Activated CD8-positive, alpha-beta memory T cell treated with anti-CD3 and anti-CD28 coated beads, Interleukin-2, amount 50 U/mL, for 24 hours (primary cell): ENCODE measurements at regions not wholly inside any gene's neighbourhood (a gene's known extent, or its start where the extent isn't known, plus 50 kb on each side); places are given as distances from the start of the nearest gene placed in this dataset.
"Not testable (repeated sequence)": the region's sequence is repeated elsewhere in the genome, so short reads cannot be mapped to it uniquely, and the experiment has no call there.

Experiments
- DNase-seq: peaks from one replicate; pipeline ENCODE4 v3.0.0-alpha.2; 2020; ENCODE audit errors: extremely low read depth

DNA sequence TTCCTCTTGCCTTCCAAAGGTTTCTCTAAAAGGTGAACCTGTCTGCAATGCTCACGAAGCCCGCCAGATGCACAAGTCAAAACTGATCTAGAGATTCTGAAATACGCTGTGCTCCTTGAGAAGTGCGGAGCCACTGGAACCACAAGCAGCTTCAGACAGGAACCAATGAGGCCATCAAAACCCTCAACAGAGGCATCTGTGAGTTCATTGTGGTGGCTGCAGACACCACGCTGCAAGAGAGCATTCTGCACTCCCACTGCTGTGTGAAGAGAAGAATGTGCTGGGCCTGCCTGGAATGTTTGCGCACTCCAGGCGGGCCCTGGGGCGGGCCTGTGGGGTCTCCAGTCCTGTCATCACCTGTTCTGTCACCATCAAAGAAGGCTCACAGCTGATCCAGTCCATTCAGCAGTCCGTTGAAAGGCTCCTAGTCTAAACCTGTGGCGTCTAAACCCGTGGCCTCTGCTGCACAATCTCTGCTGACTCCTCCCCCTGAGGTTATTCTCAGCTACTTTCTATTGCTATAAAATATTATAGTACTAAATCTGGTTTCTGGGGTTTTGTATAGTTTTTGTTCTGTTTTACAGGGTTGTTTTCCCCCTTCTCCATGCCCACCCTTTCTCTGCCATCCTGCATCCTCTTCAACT lies 187.4 kb downstream of the FAM72C start:
- not testable (repeated sequence) for DNase-seq

DNA sequence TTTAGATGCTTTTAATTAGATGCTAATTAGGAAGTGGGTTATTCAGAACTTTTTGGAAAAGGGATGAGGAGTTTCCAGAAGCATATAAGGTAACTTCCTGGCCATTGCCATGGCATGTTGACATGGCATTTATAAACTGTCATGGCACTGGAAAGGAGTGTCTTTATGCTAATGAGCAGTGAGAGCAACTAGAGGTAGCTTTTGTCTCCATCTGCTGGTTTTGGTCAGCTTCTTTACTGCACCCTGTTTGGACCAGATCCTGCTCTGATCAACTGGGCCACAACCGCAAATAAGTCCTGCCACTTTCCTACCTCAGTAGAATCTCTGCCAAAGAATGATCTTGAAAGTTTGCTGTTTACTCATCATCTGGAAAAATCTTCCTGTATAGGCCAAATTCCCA lies 193.6 kb downstream of the FAM72C start:
- not testable (repeated sequence) for DNase-seq

DNA sequence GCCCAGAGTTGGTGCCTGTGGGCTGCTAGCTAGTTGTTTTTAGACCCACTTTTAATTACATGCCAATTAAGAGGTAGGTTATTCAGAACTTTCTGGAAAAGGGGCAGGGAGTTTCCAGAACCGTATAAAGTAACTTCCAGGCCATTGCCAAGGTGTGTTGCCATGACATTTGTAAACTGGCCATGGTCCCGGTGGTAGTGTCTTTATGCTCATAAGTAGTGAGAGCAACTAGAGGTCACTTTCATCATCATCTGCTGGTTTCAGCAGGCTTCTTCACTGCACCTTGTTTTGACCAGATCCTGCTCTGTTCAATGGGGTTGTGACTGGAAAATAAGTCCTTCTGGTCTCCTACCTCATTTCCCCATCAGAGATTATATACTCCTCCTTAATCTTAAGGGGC lies 207.0 kb downstream of the FAM72C start:
- DNase-seq: not testable (repeated sequence)

DNA sequence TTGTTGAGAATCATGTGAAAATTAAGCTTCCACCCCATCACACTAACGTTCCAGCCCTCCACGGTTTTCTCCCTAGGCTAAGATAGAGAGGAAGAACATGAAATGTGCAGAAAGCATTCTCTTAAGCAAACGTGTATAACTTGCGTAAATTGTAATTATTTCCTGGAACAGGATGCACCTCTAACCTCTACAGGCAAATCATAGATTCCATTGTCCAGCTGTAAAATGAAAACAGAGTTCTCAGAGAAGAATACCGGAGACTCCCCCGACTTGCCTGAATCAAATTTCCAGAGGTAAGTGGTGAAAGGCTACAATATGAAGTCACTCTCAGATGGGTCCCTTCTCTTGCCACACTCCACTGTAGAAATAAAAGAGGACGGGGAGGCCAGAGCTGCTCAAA lies 211.4 kb downstream of the FAM72C start:
- DNase-seq: not testable (repeated sequence)

DNA sequence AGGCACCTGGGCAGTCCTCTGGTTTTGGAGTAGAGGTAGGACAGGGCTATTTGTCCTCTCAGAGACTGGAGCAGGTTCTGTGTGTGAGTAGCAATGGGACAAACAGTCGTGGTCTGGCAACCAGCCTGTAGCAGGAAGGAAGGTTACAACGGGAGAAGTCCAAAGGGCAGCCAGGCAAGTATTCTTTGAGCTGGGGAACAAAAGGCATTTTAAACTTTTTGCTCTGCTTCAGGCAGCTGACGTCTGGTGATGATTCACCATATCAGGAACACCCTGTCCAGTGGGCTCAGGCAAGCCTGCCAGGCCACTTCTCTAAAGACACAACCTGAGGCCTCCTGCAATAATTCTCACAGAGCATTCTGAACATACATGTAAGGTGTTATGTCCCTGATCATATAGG lies 215.8 kb downstream of the FAM72C start:
- DNase-seq: not testable (repeated sequence)

DNA sequence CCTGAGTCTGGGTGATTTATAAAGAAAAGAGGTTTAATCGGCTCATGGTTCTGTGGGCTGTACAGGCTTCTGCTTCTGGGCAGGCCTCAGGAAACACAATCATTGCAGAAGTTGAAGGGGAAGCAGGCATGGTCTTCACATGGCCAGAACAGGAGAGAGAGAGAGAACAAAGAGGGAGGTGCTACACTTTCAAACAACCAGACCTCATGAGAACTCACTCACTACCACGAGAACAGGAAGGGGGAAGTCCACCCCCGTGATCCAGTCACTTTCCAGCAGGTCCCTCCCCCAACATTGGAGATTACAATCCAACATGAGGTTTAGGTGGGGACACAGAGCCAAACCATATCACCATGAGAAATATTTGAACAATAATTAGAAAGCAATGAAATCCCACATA lies 222.9 kb downstream of the FAM72C start:
- no peak for DNase-seq

DNA sequence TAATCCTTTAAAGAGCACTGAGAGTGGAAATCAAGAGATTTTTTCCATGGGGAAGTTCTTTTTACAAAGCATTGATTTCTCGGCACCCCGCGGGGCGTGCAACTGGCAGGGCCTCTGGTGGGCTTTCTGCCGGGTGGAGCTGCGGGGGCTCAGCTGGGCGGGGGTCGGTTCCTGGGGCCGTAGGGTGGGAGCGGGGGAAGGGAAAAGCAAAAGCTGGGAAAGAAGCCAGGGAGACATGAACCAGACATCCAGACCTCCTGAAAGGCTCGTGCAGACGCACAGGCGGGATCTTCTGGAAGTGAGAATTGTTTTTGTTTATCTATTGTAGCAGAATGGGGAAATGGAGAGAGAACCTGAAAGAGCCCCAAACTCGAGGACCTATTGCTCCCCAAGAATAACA lies 235.2 kb downstream of the FAM72C start:
- DNase-seq: no peak

DNA sequence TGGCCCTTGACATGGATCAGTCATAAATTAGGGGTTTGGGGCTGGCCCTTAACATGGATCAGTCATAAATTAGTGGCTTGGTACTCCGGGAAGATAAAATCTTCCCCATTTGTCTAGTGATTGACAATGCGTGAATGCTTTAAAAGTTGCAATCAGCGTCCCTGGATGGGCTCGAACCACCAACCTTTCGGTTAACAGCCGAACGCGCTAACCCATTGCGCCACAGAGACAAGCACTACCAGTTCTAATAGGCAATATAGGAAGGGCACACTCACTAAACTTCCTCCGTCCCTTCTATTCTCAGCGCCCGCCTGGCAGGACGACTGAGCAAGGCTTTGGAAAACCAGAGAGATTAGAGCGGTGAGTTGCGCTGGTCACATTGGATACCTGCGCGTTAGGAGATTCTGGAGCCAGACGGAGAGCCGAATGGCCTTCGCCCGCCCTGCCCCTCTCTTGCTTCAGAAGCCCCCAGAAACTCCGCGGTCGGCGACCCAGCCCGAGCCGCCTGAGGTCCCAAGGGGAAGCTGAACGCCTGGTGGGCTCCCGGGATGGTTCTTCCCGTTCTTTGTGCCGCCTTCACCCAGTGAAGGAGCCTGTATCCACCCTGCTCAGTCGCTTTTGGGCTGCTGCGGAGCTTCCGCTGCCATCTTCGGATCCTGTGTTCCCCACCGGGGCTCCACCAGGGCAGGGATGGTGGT lies 235.9 kb downstream of the FAM72C start:
- DNase-seq: no peak

DNA sequence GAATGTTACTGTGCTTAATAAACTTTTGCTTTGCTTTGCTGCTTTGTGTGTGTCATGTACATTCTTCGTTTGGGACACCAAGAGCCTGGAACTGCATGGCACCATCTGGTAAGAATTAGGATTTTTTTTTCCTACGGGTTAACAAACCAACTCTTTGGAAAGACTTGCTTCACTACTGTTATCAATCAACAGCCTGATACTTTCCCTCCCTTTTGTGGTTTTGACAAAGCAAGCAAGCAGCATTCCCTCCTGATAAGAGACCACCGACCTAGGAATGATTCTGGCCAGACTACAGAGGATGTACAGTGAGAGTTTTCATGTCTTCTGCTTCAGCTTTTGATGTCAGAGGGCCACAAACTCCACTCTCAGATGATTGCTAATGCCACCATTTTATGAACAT lies 237.5 kb downstream of the FAM72C start:
- not testable (repeated sequence) for DNase-seq

DNA sequence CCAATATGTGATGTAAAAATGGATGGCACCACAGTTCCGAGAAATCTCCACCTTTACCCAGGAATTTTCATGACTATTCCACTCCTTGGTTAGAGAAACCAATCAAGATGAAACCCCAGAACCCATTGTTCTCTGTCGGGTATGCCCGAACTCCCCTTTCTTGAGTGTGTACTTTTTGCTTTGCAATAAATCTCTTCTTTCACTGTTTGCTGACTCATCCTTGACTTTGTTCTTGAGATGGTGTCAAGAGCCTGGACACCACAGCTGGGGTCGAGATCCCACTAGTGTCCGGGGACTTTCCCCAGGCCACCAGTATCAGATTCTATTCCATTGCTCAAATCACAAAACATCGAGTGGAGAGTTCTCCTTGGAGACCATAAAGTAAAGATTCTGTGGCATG lies 240.9 kb downstream of the FAM72C start:
- DNase-seq: not testable (repeated sequence)

DNA sequence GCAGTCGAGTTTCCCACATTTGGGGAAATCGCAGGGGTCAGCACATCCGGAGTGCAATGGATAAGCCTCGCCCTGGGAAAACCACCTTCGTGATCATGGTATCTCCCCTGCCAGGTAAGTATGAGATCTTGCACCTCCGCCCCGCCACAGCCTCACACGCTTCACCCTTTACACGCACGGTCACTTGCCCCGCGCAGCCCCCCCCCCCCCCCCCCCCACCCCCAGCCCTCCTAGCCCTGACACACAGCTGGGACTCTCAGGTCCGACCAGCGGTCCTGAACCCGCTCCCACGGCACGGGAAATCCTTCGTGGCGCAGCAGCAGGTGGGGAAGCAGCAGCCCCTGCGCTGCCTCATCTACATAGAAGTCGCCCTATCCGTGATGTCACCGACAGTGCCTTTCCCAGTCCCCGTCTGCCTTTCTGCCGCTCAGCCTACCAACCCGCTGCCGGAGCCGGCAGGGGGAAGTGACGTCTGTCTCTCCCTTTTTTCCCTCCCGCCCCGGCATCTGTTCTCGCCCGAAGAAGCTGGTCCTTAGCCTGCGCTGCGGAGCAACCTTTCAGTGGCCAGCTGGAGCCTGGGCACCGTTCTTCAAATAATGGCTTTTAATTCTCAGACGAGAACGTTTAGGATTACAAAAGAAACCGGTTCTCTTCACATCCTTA lies 242.2 kb downstream of the FAM72C start:
- not testable (repeated sequence) for DNase-seq

DNA sequence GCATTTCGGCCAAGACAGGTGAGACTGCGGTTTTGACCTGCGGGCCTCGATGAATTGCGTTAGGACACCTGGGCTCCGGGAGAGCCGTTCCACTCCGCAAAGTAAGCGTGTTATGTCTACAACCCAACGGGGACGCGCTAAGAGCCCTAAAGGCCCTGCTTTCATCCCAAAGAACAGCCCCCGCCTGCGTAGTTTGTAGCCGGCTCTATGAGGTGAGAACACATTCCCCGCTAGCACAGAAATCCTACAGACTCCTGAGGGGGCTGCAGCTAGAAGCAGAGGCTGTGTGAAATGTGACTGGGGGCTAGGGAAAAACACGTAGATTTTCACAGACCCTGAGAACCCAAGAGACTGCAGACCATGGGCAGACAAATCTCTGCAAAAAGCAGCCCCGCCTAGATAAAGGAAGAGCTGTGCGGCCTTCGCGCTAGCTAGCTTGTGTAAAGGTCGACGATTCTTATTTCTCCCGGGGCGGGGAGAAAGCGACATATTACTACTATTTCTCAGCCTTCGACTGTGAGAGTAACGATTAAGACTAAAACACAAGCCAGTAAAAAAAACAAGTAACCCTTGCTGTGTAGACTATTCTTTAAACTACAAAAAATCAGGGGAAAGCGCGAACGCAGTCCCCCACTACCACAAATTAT lies 242.9 kb downstream of the FAM72C start:
- DNase-seq: not testable (repeated sequence)

DNA sequence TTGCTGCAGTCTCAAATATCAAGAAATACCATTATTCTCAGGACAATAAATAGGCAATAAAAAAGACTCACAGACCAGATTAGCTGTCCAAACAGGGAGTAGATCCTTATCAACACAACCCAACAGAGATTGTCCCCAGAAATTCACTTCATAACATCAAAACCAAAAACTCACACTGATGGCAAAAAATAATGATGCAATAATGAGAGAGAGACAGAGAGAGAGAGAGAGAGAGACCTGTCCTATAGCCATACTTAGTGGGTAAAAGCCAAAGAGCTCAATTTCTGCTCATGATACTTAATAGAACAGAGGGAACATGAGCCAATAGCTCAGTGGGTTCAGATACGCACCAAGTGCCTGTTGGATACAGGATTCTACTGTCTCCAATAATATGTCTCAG lies 244.5 kb downstream of the FAM72C start:
- DNase-seq: no peak

DNA sequence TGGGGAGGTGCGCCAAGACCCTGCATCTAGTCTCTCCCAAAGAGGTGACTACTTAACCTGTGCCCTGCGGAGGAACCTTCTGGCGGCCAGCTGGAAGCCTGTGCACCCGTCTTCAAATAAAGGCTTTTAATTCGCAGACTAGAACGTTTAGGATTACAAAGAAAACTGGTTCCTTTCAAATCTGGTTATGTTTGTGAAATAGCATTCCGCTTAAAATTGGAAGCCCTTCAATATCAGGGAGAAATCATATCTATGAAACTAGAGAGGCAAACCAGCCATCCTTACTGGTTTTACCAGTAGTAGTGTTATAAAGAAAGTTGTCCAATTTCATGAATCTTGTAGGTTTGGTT lies 250.8 kb downstream of the FAM72C start:
- no peak for DNase-seq

DNA sequence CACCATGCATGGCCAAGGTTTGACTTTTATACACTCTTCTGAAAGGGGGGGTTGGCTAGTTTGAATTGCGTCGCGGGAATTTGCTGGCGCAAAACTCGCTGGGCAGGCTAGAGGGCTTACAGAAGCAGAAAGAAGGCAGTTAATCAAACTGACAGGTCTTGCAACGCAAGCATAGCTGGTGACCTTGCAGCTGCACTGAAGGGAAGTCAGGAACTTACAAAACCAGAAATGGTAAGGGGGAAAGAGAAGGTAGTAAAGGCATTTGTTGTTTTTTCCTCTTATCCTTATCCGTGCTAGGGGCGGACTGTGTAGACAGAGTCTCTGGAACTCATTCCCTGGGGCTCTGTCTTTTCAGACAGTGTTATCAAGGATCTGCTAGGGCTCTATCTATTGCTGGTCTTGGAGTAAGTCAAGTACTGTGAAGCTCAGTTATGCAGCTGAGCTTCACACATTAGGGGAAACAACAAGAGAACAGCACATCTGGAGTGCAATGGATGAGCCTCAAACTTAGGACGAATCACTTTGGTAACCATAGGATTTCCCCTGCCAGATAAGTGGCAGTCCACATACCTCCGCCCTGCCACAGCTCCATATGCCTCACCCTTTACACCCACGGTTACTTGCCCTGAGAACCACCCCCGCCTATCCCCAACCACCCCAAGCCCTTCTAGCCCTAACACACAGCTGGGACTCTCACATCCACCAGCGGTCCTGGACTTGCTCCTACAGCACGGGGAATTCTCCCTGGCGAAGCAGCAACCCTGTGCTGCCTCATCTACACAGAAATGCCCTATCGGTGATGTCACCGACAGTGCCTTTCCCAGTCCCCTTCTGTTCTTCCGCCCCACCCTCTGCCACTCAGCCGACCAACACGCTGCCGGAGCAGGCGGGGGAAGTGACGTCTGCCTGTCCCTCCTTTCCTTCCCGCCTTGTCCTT lies 251.4 kb downstream of the FAM72C start:
- no peak for DNase-seq

DNA sequence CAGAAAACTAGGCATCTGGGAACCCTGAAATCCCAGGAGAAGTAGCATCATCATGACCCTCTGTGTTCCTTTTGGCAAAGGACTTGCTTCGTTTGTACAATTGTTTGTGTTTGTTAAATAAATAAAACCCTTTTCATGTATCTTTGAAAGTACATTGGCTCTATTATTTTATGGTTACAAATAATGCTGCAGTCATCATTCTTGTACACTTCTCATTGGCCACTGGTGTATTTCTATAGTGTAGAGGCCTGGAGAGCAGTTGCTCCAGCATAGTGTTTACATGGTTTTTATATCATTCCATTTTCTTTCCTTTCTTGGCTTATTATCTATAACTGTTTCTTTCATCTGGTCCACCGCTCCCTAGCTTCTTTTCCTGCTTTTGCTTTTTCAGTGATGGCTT lies 253.3 kb downstream of the FAM72C start:
- no peak for DNase-seq

DNA sequence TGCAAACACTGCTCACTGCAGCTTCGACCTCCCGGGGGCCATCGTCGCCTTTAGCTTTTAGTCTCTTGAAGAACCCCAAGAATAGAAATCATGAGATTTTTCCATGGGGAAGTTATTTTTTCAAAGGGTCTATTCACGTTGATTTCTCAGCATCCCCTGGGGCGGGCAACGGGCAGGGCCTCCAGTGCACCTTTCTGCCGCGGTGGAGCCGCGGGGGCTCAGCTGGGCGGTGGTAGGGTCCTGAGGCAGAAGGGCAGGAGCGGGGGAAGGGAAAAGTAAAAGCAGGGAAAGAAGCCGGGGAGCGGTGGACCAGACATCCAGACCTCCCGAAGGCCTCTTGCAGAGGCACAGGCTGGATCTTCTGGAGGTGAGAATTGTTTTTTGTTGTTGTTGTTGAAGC lies 253.8 kb downstream of the FAM72C start:
- DNase-seq: no peak

DNA sequence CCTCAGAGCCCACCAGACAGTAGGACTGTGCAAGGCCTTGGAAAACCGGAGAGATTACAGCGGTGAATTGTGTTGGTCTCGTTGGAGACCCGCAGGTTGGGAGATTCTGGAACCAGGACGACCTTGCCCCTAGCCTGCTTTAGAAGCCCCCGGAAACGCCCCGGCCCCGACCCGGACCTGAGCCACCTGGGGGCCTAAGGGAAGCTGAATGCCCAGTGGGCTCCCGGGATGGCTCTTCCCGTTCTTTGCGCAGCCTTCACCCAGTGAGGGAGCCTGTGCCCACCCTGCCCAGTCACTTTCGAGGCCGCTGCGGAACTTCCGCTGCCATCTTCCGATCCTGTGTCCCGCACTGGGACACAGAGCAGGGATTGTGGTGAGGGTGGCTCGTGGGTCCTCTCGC lies 254.4 kb downstream of the FAM72C start:
- no peak for DNase-seq

DNA sequence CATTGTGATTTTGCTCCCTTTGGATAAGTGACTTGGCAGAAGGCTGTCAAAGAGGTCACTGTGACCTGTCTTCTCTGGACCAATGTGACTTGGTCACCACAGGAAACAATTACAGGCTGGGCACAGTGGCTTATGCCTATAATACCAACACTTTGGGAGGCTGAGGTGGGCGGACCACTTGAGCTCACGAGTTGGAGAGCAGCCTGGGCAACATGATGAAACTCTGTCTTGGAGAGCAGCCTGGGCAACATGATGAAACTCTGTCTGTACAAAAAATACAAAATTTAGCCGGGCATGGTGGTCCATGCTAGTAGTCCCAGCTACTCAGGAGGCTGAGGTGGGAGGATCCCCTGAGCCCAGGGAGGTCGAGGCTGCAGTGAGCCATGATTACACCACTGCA lies 256.9 kb downstream of the FAM72C start:
- not testable (repeated sequence) for DNase-seq

DNA sequence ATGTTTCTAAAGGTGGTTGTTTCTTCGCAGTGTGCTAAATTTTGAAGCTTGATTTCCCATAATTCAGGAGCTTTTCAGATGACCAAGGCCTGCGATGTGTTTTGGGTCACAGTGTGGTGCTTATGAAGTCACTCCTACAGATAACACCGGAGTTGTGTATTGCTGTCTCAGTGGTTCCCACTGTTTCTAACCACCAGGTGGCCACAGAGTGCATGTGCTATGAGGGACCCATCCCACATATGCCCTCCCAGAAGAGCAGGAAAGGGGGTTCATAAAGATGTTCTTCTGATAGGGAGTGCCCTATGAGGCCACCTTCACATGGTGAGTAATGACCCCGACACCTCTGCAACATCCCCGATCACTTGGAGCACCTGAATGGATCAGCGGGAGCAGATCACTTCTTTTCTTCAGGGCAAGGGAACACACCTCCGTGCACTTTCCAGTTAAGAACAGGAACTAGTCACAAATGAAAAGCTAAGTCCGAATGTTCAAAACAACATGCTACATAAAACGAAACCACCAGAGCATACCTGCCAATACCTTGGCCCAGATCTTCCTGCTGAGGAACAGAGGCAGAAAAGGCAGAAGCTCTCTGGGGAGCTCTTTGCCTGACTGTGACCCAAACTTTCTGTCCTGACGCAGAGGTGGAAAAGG lies 262.1 kb downstream of the FAM72C start:
- not testable (repeated sequence) for DNase-seq

DNA sequence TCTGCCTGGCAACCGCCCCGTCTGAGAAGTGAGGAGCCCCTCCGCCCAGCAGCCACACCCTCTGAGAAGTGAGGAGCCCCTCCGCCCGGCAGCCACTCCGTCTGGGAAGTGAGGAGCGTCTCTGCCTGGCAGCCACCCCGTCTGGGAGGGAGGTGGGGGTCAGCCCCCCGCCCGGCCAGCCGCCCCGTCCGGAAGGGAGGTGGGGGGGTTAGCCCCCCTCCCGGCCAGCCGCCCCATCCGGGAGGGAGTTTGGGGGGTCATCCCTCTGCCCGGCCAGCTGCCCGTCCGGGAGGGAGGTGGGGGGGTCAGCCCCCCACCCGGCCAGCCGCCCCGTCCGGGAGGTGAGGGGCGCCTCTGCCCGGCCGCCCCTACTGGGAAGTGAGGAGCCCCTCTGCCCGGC lies 269.0 kb downstream of the FAM72C start:
- not testable (repeated sequence) for DNase-seq
